ENCODE measurements at regions not wholly inside any gene's neighbourhood (a gene's known extent, or its start where the extent isn't known, plus 50 kb on each side); places are given as distances from the start of the nearest gene placed in this dataset.

DNA sequence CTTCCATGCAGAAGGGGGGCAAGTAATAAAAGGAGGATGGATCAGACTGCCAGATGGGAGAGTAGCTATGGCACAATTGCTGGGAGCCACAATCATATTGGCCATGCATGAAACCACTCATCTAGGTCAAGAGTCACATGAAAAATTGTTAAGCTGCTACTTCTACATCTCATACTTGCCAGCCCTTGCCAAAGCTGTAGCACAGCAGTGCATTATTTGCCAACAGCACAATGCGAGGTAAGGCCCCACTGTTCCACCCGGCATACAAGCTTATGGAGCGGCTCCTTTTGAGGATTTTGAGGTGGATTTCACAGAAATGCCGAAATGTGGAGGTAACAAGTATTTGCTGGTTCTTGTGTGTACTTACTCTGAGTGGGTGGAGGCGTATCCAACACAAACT, 109.9 kb upstream of the EPB41L4A start:
- DNase-seq (ENCODE audit: low read depth, low spot score): no peak
- Mint-ChIP-seq H3K27me3 (ENCODE audit: low read depth) (no peaks in the 10 kb centered on the region), H3K36me3 (ENCODE audit: low read depth) (no peaks in the 10 kb centered on the region), H3K9me3 (no peaks in the 10 kb centered on the region), H3K27ac (ENCODE audit: unreplicated experiment) (no peak overlapping the region), H3K4me1 (no peaks in the 10 kb centered on the region), H3K4me3 (no peak overlapping the region)
- TF ChIP-seq, protein P1, sequence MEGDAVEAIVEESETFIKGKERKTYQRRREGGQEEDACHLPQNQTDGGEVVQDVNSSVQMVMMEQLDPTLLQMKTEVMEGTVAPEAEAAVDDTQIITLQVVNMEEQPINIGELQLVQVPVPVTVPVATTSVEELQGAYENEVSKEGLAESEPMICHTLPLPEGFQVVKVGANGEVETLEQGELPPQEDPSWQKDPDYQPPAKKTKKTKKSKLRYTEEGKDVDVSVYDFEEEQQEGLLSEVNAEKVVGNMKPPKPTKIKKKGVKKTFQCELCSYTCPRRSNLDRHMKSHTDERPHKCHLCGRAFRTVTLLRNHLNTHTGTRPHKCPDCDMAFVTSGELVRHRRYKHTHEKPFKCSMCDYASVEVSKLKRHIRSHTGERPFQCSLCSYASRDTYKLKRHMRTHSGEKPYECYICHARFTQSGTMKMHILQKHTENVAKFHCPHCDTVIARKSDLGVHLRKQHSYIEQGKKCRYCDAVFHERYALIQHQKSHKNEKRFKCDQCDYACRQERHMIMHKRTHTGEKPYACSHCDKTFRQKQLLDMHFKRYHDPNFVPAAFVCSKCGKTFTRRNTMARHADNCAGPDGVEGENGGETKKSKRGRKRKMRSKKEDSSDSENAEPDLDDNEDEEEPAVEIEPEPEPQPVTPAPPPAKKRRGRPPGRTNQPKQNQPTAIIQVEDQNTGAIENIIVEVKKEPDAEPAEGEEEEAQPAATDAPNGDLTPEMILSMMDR (conservative IDR thresholded peaks at IDR 0.05): no peak

DNA sequence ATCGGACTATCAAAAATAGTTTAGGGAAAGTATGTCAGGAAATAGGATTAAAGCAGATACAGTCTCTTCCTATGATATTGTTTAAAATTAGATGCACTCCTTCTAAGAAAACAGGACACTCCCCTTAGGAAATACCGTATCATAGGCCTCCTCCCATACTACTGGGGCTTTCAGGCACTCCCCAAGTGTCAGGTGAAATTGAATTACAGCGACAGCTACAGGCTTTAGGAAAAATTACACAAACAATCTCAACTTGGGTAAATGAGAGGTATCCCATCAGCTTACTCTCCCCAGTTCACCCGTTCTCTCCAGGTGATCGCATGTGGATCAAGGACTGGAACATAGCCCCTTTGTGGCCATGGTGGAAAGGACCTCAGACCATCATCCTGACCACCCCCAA, 110.4 kb upstream of the EPB41L4A start:
- H3K36me3 Mint-ChIP-seq (ENCODE audit: low read depth): no peaks in the 10 kb centered on the region
- H3K27ac Mint-ChIP-seq (ENCODE audit: unreplicated experiment): no peak overlapping the region
- H3K27me3 Mint-ChIP-seq (ENCODE audit: low read depth): no peaks in the 10 kb centered on the region
- DNase-seq (ENCODE audit: low read depth, low spot score): no peak
- TF ChIP-seq, protein P1 (conservative IDR thresholded peaks at IDR 0.05): peak; percentile 54
- H3K4me1 Mint-ChIP-seq: no peaks in the 10 kb centered on the region
- no peaks in the 10 kb centered on the region for H3K9me3 Mint-ChIP-seq
- H3K4me3 Mint-ChIP-seq: no peak overlapping the region

DNA sequence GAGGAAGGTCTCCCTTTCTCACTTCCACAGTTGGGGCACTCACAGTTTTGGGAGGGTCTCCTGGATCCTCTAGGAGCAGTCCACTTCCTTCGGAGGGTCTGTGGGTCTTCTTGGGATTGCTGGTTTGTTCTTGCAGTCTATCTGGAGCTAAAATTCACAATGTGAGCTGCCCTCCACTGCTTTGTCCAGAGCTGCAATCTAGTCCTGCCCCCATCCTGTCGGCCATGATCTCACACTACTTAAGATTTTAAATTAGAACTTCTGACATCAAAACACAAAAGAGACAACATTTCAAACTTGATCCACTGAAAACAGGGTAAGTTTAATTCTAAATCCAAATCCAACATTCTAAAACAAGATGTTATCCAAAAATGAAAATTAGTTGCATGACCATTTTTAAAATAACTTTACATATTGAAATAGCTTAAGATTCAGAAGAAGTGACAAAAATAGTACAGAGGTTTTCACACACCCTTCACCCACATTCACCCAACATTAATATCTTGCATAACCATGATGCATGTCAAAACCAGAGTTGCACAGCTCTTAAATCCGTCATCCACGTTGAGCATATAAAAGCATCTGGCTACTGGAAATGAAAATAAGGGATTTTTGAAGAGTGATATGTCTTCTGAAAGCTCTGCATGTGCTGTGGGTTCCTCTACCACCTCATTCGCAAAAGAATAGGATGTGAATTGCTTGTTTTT, 113.7 kb upstream of the EPB41L4A start:
- DNase-seq (ENCODE audit: low read depth, low spot score): no peak
- TF ChIP-seq, protein P1 (conservative IDR thresholded peaks at IDR 0.05): no peak
- Mint-ChIP-seq H3K27me3 (ENCODE audit: low read depth) (no peaks in the 10 kb centered on the region), H3K27ac (ENCODE audit: unreplicated experiment) (no peak overlapping the region), H3K36me3 (ENCODE audit: low read depth) (no peaks in the 10 kb centered on the region), H3K9me3 (no peaks in the 10 kb centered on the region), H3K4me3 (no peak overlapping the region), H3K4me1 (no peaks in the 10 kb centered on the region)

DNA sequence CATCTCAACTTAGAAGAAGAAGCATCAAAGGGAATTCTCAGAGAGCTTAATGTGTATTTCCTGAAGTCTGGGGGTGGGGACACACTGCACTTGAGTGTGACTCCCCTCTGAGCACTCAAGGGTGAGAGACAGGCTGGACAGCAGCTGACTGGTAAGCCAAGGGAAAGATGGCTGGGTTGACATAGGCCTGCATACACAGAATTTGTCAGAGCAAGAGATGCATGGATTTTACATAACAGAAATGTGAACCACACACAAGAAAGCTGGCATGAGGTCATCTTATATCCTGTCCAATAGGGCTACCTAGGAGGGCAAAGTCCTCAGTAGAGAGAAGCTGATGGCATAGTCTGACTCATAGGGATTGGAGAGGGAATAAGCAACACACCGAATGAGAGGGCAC, 114.3 kb upstream of the EPB41L4A start:
- Mint-ChIP-seq H3K4me1 (no peaks in the 10 kb centered on the region), H3K4me3 (no peak overlapping the region), H3K27ac (ENCODE audit: unreplicated experiment) (no peak overlapping the region), H3K27me3 (ENCODE audit: low read depth) (no peaks in the 10 kb centered on the region), H3K9me3 (no peaks in the 10 kb centered on the region), H3K36me3 (ENCODE audit: low read depth) (no peaks in the 10 kb centered on the region)
- TF ChIP-seq, protein P1 (conservative IDR thresholded peaks at IDR 0.05): no peak
- DNase-seq (ENCODE audit: low read depth, low spot score): no peak

DNA sequence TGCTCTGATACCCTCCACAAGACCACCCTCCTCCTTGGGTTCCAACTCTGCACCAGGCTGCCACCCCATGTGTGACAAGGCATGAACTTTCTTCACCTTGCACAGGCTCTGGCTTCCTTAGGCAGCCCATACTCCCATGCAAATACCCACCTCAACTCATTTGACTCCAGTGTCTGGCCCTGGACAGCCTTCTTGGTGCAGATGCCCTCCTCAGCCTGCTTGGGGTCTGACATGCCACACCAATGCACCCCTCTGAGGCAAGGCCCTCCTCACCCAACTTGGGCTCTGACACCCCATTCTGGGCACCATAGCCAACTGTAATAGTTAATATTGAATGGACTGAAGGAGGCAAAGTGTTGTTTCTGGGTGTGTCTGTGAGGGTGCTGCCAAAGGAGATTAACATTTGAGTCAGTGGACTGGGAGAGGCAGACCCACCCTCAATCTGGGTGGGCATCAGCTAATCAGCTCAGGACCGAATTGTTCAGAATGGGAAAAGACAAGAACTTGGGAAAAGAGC, 115.0 kb upstream of the EPB41L4A start:
- Mint-ChIP-seq H3K36me3 (ENCODE audit: low read depth) (no peaks in the 10 kb centered on the region), H3K4me1 (no peaks in the 10 kb centered on the region), H3K27ac (ENCODE audit: unreplicated experiment) (no peak overlapping the region), H3K4me3 (no peak overlapping the region), H3K9me3 (no peaks in the 10 kb centered on the region), H3K27me3 (ENCODE audit: low read depth) (no peaks in the 10 kb centered on the region)
- DNase-seq (ENCODE audit: low read depth, low spot score): no peak
- TF ChIP-seq, protein P1 (conservative IDR thresholded peaks at IDR 0.05): no peak

All from neural crest cell (in vitro differentiated cells).